Ovary (tissue), 7 donors: ENCODE measurements at regions not wholly inside any gene's neighbourhood (a gene's known extent, or its start where the extent isn't known, plus 50 kb on each side); places are given as distances from the start of the nearest gene placed in this dataset.

Experiments used
- DNase-seq, 5 donors: peaks; one replicate each; pipeline ENCODE4 v3.0.0-alpha.2; 2019 to 2020
- H3K27ac ChIP-seq, 2 donors: fragments of 200-600 bp; one replicate each; pipeline versions ENCODE4 v1.5.1 to v1.8.0; 2019 to 2022
- H3K27me3 ChIP-seq: fragments of 200-600 bp; one replicate; pipeline ENCODE4 v1.8.0; 2022
- H3K36me3 ChIP-seq: fragments of 200-600 bp; sonication (generic); one replicate; pipeline ENCODE4 v1.5.1; 2019
- H3K4me1 ChIP-seq: one replicate; pipeline ENCODE4 v1.8.1; 2013; ENCODE audit warnings: mild to moderate bottlenecking, moderate library complexity; ENCODE audit not compliant: insufficient read depth
- H3K4me3 ChIP-seq: fragments of 200-600 bp; sonication (generic); one replicate; pipeline ENCODE4 v1.5.1; 2017
- H3K9me3 ChIP-seq, 2 donors: fragments of 200-600 bp in 1 of 2; sonication (generic) in 1 of 2; one replicate each; pipeline versions ENCODE4 v1.5.1 to v1.8.1; 2013 to 2019; ENCODE audit warnings: mild to moderate bottlenecking in 1 of 2, moderate library complexity in 1 of 2
- CTCF ChIP-seq, 3 donors: fragments of 450-650 bp in 2 of 3; fragments of 200-600 bp in 1 of 3; IDR thresholded peaks; one replicate each; pipeline versions ENCODE4 v1.5.1 to v1.8.0; 2016 to 2022; ENCODE audit warnings: antibody characterized with exemption in 3 of 3, mild to moderate bottlenecking in 1 of 3
- EP300 ChIP-seq: sonication (generic); formaldehyde crosslinking; IDR thresholded peaks from one replicate; pipeline ENCODE4 v1.6.1; 2017; ENCODE audit warnings: antibody characterized with exemption
- POLR2A ChIP-seq: fragments of 450-650 bp; IDR thresholded peaks from one replicate; pipeline ENCODE4 v1.6.1; 2017; ENCODE audit warnings: antibody characterized with exemption, mild to moderate bottlenecking, moderate library complexity
- WGBS, 3 donors: extraction: QIAGEN DNeasy Blood & Tissue Kit in 1 of 3; methylation state at CpG; one replicate each; pipeline versions ENCODE4 v1.1.5 to v1.1.7; 2013 to 2017; 5-methylcytosine and 5-hydroxymethylcytosine counted together
- intact Hi-C, 4 donors: fragments of 100-400 bp; cut with DNase I; formaldehyde crosslinking; loops; one replicate each; pipeline versions ENCODE4 v1.11.0 to v1.15.1; 2022 to 2023
- donor health status: DM: no; HTN: no; CAD: no; lungs with moderate emphysema.
- donor health status: DM: no; HTN: no; CAD: no.
- donor health status: Bipolar disorder and iron deficiency.
- donor health status: DM: no; HTN: no; CAD: no.
- donor health status: DM: yes; HTN: yes; CAD: no.

GRCh38 chr1:66445492-66446181, 88.3 kb upstream of the SGIP1 start:
- no peaks in the 10 kb centered on the region for H3K9me3 ChIP-seq
- intact Hi-C loops, result loop anchor here (5.0 to 10.0 kb wide), 3 partner anchors 193 to 491 kb away; no protein-coding TSS in a partner anchor

GRCh38 chr1:66446261-66447001, 87.5 kb upstream of the SGIP1 start:
- Histone ChIP-seq H3K36me3 (no peaks in the 10 kb centered on the region), H3K27me3 (no peaks in the 10 kb centered on the region), H3K4me1 (no peaks in the 10 kb centered on the region), H3K27ac (no peak overlapping the region), H3K4me3 (no peak overlapping the region), H3K9me3 (no peaks in the 10 kb centered on the region)
- WGBS, 3 donors, result 16% methylated on average over 8 of the region's 8 CpGs
- no peak for DNase-seq
- intact Hi-C loops, result loop anchor here (5.0 to 10.0 kb wide), 3 partner anchors 194 to 492 kb away; no protein-coding TSS in a partner anchor
- TF ChIP-seq EP300 (no peak), CTCF (IDR thresholded peaks at IDR 0.05) (peak; percentile 70 to 81 (median 78)), POLR2A (no peak)

More at GRCh38 chr1:66445492-66446181, 88.3 kb upstream of the SGIP1 start:
- WGBS, 3 donors, result 80 to 89% (median 86%) methylated on average over 5 of the region's 5 CpGs
- Histone ChIP-seq H3K27me3 (no peaks in the 10 kb centered on the region), H3K4me3 (no peak overlapping the region), H3K4me1 (no peaks in the 10 kb centered on the region), H3K36me3 (no peaks in the 10 kb centered on the region), H3K27ac (no peak overlapping the region)
- no peak for TF ChIP-seq EP300
- TF ChIP-seq CTCF (IDR thresholded peaks at IDR 0.05), result no peak
- TF ChIP-seq POLR2A, result no peak
- no peak for DNase-seq

GRCh38 chr1:66450043-66450514, 83.9 kb upstream of the SGIP1 start:
- H3K36me3 ChIP-seq, result no peaks in the 10 kb centered on the region
- WGBS, 3 donors, result 36 to 39% (median 37%) methylated on average over 3 of the region's 3 CpGs
- no peaks in the 10 kb centered on the region for H3K27me3 ChIP-seq
- no peaks in the 10 kb centered on the region for H3K4me1 ChIP-seq
- intact Hi-C loops, result no loop called here
- H3K27ac ChIP-seq, result no peak overlapping the region
- H3K9me3 ChIP-seq, result no peaks in the 10 kb centered on the region
- TF ChIP-seq EP300 (no peak), POLR2A (no peak), CTCF (IDR thresholded peaks at IDR 0.05) (no peak)
- no peak for DNase-seq
- no peak overlapping the region for H3K4me3 ChIP-seq

GRCh38 chr1:66450847-66451246, 83.1 kb upstream of the SGIP1 start:
- no peak overlapping the region for H3K27ac ChIP-seq
- no peaks in the 10 kb centered on the region for H3K9me3 ChIP-seq
- H3K4me3 ChIP-seq, result no peak overlapping the region
- H3K4me1 ChIP-seq, result no peaks in the 10 kb centered on the region
- intact Hi-C loops, result no loop called here
- WGBS, 3 donors, result 85 to 87% (median 86%) methylated on average over 1 of the region's 1 CpG
- no peaks in the 10 kb centered on the region for H3K36me3 ChIP-seq
- H3K27me3 ChIP-seq, result no peaks in the 10 kb centered on the region
- DNase-seq, result no peak
- TF ChIP-seq CTCF (IDR thresholded peaks at IDR 0.05), result no peak
- TF ChIP-seq EP300, result no peak
- no peak for TF ChIP-seq POLR2A
